AG04449 (cell line): ENCODE measurements at regions not wholly inside any gene's neighbourhood (a gene's known extent, or its start where the extent isn't known, plus 50 kb on each side); places are given as distances from the start of the nearest gene placed in this dataset.
"Not testable (repeated sequence)": the region's sequence is repeated elsewhere in the genome, so short reads cannot be mapped to it uniquely, and the experiment has no call there.

Experiments
- CTCF ChIA-PET: fragments of 350-600 bp; formaldehyde crosslinking; extraction: SDS; loops from one replicate; lab custom pipeline; 2021; ENCODE audit warnings: antibody characterized with exemption; lab: Yijun Ruan, JAX
- POLR2A ChIA-PET: fragments of 400-600, 350-600 bp; formaldehyde crosslinking; extraction: SDS; loops from one replicate; lab custom pipeline; 2020; ENCODE audit warnings: antibody characterized with exemption, inconsistent platforms; lab: Yijun Ruan, JAX
- DNase-seq: peaks from one replicate; pipeline ENCODE4 v3.0.0-alpha.2; 2010; ENCODE audit warnings: low read depth, low spot score
- H3K4me3 ChIP-seq: 2 replicates; pipeline ENCODE4 v1.5.1; 2011; ENCODE audit warnings: low read depth, mild to moderate bottlenecking, control low read depth, low read length
- TF ChIP-seq, protein P1 (sequence below): IDR thresholded peaks from one replicate; pipeline ENCODE4 v1.5.1; 2011; ENCODE audit warnings: mild to moderate bottlenecking, moderate library complexity, low read length, control low read depth, inconsistent platforms; ENCODE audit not compliant: insufficient read depth; ENCODE audit errors: missing control alignments

DNA sequence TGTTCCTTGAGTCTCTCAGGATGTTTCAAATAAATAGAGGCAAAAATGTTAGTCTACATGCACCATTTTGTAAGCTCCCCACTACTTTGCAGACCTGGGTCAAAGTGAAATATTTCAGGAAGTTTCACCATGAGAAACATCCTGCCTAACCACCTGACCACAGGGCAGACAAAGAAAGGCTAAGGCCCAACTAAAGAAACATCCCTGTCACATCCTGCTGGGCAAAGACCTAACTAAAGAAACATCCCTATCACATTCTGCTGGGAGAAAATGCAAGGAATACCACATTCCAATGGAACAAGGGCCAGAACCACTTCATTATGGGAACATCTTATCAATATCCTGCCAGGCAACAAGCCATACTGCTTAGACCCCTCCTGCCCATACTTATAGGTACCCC, 1303.4 kb downstream of the TECRL start:
- no peak for DNase-seq
- H3K4me3 ChIP-seq, result no peak overlapping the region
- POLR2A ChIA-PET, result no interaction called here
- TF ChIP-seq, protein P1, sequence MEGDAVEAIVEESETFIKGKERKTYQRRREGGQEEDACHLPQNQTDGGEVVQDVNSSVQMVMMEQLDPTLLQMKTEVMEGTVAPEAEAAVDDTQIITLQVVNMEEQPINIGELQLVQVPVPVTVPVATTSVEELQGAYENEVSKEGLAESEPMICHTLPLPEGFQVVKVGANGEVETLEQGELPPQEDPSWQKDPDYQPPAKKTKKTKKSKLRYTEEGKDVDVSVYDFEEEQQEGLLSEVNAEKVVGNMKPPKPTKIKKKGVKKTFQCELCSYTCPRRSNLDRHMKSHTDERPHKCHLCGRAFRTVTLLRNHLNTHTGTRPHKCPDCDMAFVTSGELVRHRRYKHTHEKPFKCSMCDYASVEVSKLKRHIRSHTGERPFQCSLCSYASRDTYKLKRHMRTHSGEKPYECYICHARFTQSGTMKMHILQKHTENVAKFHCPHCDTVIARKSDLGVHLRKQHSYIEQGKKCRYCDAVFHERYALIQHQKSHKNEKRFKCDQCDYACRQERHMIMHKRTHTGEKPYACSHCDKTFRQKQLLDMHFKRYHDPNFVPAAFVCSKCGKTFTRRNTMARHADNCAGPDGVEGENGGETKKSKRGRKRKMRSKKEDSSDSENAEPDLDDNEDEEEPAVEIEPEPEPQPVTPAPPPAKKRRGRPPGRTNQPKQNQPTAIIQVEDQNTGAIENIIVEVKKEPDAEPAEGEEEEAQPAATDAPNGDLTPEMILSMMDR, result no peak
- CTCF ChIA-PET, result no interaction called here

DNA sequence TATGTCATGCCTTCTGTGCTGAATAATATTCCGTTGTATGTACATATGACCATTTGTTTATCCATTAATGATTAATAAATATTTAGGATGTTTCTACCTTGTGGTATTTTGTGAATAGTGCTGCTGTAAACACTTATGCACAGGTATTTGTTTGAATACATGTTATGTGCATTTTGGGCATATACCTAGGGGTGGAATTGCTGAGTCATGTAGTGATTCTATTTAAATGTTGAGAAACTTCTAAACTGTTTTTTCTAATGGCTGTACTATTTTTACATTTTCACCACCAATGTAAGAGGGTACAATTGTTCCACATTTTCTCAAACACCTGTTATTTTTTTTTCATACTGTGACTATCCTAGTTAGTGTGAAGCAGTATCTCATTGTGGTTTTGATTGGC, 1318.6 kb downstream of the TECRL start:
- ChIA-PET CTCF (no interaction called here), POLR2A (no interaction called here)
- DNase-seq, result no peak
- TF ChIP-seq, protein P1, result no peak
- H3K4me3 ChIP-seq, result no peak overlapping the region

DNA sequence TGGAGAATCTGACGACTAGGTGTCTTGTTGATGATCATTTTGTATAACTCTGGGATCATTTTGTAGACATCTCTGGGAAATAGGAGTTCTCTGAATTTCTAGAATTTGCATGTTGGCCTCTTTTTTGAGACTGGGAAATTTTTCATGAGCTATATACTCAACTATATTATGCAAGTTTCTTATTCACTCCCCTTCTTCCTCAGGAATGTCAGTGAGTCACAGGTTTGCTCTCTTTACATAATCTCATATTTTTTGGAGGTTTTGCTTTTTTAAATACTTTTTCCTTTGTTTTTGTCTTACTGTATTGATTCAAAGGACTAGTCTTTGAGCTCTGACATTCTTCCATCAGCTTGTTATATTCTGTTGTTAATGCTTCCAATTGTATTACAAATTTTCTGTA, 1324.2 kb downstream of the TECRL start:
- DNase-seq, result no peak
- no peak overlapping the region for H3K4me3 ChIP-seq
- CTCF ChIA-PET, result no interaction called here
- POLR2A ChIA-PET, result no interaction called here
- TF ChIP-seq, protein P1, result no peak

DNA sequence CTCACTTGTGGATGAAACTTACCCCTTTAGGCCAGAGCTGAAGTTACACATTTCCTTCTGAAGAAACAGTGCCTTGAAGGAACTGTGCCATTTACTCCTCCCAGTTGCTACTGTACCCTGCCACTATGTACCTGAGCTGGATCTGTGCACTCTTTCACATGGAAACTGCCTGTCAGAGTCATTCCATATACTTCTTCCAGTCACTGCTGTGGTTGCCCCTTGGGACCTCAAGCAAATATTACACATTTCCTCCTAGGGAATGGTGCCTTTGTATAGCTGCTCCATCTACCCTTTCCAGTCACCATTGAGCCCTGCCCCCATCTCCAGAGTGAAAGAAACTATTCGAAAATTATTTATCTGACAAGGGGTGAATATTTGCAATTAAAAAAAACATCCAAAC, 1328.3 kb downstream of the TECRL start:
- POLR2A ChIA-PET, result no interaction called here
- H3K4me3 ChIP-seq, result no peak overlapping the region
- CTCF ChIA-PET, result no interaction called here
- TF ChIP-seq, protein P1, result no peak
- no peak for DNase-seq

DNA sequence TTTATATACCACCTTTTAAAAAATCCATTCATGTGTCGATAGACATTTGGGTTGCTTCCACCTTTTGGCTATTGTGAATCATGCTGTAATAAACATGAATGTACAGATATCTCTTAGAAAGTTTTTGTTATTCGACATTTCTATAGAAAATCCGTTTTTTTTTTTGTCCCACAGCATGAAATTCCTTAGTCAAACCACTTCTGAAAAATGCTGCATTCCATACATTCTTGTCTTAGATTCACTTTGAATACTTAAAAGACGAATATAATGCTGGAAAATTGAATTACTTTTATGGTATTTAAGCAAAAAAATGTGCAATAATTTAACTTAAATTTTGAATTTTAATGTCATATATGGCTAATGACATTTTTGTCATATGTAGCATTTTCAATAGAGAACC, 1345.5 kb downstream of the TECRL start:
- ChIA-PET CTCF (no interaction called here), POLR2A (no interaction called here)
- TF ChIP-seq, protein P1, result no peak
- H3K4me3 ChIP-seq, result no peak overlapping the region
- no peak for DNase-seq

DNA sequence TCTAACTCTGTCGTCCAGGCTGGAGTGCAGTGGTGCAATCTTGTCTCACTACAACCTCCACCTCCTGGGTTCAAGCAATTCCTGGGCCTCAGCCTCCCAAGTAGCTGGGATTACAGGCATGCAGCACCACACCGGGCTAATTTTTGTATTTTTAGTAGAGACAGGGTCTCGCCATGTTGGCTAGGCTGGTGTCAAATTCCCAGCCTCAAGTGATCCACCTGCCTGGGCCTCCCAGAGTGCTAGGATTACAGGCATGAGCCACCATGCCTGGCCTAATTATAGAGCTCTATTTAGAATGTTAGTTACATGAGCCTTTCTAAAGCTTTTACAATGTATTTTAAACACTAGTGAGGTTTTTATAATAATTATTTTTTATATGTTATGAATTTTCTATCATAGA, 1346.4 kb downstream of the TECRL start:
- CTCF ChIA-PET, H3K4me3 ChIP-seq, POLR2A ChIA-PET, DNase-seq: not testable (repeated sequence)

DNA sequence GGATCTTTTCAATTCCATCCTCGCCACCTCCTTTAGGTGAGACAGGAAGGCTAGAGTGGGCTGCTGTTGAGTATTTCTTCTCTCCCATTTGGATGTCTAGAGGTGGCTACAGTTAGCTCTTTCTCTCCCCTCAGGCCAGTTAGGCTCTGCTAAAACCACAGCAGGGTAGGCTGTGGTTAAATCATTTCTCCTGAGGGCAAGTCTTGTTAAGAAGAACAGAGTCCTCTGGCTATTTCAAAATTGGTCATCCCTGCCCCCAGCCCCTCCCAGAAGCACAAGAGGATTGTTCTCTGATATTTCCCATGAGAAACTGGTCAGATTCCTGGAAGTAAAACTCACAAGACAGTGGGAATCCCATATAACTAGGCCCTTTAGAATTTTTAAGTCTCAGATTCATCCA, 1359.5 kb downstream of the TECRL start:
- H3K4me3 ChIP-seq, result no peak overlapping the region
- DNase-seq, result no peak
- ChIA-PET POLR2A (no interaction called here), CTCF (no interaction called here)
- TF ChIP-seq, protein P1, result no peak
